SW480 (cell line): ENCODE measurements at regions not wholly inside any gene's neighbourhood (a gene's known extent, or its start where the extent isn't known, plus 50 kb on each side); places are given as distances from the start of the nearest gene placed in this dataset.
"Not testable (repeated sequence)": the region's sequence is repeated elsewhere in the genome, so short reads cannot be mapped to it uniquely, and the experiment has no call there.

Experiments used
- DNase-seq: peaks from one replicate; pipeline ENCODE4 v3.0.0-alpha.2; 2016; ENCODE audit warnings: low spot score

DNA sequence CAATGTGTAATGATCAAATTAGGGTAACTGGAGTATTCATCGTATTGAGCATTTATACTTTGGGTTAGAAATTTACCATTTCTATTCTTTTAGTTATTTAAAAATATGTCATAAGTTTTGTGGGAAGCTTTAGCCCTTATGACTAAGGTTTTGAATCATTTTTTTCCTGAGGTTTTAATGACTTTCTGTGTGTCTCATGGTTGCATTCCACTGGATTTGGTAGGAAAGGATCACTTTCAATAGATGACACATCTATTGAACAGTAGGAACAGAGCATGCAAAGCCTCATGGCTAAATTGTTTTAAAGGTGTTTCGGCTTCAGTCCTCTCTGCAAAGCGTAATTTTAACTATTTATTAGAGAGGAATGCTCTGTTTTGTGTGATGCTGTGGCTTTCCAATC, 512.4 kb upstream of the CHD1 start:
- DNase-seq = no peak

DNA sequence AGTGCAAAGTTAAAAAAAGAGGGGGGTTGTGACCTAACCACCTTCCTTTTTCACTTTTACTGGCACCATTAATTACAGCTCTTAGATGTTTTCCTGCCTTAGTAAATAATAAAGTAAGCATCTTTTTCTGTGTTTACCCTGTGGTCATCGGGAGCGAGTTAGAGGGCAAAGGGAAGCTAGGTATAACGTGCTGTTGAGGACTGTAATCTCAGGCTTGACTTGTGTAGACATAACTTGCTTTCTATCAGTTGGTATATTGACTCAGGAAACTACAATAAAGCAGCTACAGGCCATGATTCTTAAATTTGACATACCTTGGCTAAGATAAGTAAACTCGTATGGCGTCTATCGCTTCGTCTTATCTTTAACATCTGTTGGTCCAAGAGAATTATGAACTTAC, 509.8 kb upstream of the CHD1 start:
- DNase-seq = no peak

DNA sequence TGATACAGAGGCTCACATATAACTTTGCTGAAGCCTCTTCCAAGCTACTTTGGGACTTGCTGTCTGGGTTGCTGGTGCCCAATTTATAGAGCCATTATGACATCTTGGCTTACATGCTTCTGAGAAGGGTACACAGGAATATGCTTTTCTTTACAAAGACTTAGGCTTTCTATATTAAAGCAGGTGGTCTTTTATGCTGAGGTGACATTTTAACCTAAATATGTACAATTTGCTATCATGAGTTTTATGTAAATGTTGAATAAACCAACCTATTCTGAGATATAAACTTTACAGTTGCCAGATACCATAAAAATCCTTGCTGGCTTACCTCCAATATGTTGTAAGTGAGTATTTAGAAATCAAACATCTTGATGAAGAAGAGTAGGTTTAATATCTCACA, 509.2 kb upstream of the CHD1 start:
- no peak for DNase-seq

DNA sequence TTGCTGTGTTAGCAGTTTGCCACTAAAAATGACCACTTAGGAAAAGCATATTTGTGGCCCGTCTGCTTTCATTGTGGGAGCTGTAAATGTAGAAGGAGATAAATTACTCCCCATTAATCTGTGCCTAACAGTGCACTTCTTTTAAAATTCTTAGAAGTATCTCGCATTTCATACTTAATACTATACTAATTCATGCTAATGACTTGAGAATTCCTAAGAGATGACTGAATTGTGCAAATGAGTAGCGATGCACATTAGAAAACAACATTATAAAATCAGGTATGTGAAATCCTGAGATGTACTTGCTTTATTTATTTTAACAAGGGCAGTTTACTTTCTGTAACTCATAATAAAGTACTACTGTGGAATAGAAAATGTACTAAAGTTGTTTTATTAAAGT, 494.6 kb upstream of the CHD1 start:
- not testable (repeated sequence) for DNase-seq

DNA sequence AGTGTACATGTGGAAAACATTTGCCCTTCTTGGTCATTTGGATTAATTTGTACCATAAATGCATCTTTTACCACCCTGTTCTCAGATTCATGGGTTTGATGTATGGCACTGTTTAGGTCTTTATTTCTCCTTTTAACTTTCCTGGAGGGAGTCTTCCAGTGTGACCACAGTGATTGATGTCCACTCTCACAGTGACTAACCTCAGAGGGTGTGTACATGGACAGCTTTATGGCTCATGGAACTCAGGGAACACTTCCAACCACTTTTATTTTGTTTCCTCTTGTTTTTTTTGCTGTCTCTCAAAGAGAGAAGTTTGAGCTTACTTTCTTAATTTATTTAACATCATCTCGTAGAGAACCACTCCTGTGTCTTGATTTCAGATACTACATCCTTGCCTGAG, 489.8 kb upstream of the CHD1 start:
- not testable (repeated sequence) for DNase-seq

DNA sequence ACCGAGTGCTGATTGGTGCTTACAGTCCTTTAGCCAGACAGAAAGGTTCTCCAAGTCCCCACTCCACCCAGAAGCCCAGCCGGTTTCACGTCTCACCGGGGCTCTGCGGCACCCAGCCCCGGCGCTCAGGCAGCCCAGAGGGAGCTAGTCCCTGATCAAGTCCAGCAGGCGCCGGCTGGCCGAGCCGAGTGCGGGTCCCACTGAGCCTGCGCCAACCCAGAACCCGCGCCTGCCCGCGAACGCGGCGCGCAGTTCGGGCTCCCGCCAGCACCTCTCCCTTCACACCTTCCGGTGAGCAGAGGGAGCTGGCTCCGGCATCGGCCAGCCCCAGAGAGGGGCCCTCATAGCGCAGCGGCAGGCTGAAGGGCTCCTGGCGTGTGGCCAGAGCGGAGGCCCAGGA, 481.6 kb upstream of the CHD1 start:
- DNase-seq = not testable (repeated sequence)

DNA sequence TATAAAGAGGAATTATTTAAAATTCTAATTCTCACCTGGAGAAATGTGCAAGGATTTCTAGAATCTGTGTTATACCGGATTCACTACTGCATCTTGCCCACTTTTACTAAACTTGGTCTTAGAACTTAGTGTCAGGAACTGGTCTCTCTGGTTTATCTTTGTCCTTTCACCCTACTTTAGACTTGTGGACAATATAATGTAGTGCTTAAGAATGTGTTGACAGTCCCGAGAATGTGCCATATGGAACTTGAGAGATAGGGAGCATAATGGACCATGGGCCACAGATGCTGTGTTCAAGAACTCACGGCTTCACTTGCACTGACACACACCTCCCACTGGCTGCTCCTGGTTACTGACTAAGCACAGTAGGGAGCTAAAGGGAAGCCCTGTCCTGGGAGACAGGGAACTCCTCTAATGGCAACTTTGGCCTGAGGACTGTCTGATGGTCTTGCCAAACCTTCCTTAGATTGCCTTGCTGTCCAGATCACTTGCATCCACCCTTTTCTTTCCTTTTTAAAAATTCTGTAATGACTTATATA, 476.0 kb upstream of the CHD1 start:
- DNase-seq = not testable (repeated sequence)

DNA sequence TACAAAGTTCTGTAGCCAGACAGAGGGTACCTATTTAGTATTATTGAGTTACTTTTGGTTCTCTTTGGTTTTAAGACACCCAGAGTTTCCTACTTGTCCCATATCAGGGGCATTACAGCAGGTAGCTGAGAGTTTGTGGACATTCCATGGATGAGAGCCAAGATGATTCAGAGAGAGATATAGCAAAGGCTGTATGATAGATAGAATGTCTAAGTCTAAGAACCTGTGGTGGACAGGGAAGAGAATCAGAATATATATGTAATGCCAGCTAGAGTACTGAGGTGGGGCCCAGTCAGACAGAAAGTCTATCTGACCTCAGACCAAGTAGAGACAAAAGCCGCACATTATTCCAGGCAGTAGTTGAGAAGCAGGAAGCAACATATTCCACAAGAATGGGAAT, 471.8 kb upstream of the CHD1 start:
- DNase-seq = not testable (repeated sequence)

DNA sequence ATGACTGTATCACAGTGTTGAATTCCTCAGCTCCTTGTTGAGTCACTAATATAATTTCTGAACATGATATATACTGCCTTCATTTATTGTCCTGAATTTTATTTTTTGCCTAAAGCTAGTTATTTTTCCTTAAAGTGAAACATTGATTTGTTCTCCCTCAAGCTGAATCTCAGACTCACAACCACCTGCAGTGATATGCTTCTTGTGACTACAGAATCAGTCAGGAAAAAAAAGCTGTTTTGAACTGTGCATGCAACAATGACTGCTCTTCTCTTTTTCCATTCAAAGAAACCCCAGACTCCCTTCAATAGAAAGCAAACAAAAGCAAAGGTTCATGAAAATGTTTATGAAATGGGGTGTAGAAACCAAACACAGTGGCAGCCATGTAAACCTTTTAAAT, 470.2 kb upstream of the CHD1 start:
- no peak for DNase-seq

DNA sequence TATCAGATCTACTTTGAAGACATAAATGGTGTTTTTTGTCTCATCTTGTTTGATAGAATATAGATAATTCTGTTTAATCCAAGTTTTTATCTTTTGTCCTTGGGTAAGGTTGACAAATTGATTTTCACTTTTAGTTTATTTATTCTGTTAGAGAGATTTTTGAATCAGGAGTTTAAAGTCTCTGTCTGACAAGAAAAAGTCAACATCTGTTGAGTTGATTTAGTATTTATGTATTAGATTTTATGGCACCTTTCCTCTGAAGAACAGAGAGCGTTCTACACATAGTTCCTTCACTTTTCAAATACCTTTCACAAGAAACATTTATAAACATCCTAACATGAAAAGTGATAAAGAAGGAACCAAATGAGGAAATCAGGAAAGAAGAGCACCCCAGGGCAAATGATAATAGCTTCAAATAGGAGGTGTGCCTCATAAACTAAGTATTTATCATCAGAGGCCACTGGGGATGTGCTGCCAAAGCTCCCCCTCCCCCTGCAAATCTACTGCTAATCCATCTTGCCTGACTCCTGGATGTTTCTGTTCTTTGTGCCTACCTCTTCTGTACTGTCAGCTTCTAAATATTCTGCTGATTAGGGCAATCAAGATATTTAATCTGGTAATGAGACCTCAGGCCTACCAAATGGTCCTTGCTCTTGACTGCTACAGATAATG, 457.7 kb upstream of the CHD1 start:
- DNase-seq = no peak

DNA sequence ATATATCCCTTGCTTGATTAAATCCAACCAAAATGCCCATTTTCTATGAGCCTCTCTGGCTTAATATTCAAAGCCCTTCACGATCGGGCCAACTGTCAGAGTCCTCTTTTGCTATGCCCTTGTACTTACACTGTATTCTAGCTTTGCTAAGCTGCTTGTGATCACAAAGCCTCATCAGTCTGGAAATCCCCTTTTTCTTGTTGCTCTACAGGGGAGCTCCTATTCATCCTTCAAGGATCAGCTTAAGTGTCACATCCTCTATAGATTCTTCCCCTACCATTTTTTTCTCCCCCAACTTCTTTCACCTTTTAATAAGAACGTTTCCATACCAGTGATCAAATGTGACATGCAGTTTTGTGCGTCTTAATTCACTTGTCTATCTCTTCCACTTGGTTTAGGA, 450.4 kb upstream of the CHD1 start:
- DNase-seq = no peak

DNA sequence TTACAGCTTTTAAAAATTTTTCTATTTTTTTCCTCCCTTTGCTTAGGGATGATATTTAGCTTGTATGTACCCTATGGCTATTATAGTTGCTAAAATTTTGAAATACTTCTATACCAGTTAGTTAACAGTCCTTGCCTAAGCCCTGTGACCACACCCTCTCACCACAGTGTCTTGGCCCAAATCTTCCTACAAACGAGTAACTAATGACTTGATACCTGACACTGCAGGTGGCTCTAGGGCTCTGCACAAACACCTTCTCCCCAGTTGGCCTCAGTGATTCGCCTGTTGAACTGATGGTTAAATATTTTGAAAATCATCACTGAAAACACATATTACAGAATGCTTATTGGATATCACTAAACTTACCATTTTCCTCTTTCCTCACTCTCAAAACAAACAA, 449.6 kb upstream of the CHD1 start:
- no peak for DNase-seq

DNA sequence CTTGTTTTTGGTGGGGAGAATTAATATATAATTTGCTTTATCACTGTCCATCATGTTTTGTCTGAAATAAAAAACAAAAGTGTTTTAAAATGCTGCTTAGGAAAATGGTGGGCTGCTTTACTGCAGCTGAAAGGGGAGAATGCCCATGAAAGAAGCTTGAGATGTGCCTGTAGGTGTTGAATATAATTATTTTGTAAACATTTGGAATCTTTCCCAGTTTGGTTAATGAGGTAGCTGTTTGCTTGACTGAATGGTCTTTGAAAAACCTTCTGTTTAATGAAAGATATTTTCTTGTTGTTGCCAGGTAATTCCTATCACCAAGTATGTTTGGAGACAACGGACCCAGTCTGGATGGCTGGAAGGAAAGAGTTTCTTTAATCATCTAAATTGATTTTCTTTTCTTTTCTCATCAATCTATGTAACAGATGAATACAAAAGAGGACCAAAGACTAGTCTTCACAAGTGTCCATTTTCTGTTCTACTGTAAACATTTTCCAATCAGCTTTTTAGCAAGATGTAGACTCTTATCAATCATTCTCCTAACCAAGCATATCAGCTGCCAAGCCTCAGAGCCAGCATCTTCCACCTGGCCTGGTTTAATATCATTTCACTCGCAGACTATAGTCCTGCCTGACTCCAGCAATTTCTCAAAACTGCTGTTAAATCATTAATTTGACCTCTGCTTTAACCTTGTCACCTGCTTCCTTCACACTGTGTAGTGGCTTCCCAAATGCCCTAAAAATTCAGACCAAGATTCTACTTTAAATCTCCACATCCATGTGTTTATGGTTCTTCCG, 441.2 kb upstream of the CHD1 start:
- no peak for DNase-seq

DNA sequence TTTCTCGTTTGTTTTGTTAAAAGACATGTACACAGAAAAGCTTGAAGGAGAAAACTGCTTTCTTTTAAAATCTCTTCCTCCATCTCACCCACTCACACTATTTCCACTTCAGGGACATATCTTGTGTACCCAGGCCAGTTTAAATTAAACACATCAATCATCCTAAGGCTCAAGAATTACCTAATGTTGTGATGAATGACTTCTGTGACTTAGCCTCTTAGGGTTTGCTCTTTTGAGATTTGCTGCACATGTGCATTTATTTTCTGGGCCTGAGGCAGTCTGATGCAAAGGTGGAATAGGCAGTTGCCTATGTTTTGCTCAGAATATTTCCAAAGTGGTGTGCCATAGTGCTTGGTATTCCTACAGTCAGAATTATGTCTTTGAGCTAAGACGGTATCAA, 439.9 kb upstream of the CHD1 start:
- no peak for DNase-seq

DNA sequence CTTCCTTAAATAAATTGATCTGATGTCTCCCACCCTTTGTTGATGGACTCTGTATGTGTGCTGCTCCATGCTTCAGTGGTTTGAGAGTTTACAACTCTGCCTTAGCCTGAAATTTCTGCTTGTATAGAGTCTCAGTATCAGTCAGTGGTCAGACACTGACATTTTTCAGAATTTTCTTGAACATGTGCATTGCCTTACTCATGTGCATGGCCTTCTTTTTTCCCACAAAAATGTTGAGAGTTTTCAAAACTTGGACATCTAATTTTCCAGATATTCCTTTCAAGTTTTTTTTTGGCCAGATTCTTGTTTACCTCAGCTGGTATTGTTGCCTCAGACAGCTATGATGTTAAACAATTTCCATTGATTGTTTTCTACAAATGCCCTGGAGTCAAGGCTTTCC, 427.1 kb upstream of the CHD1 start:
- DNase-seq = no peak

DNA sequence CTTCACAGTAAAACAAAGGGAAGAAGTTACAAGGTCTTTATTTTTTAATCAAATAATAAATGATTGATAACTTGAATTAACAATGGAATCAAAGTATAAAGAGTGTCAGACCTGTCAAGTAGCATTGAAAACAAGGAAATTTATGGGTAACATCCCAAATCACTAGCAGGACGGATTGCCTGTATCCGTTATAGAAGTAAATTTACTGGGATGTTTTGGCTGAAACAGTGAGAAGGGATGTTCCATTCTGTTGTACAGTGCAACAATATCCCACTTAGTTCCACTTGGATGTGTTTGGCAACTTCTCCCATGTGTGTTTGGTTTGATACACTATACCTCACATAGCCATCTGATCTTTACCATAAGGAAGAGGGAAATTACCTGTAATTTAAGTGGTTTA, 421.0 kb upstream of the CHD1 start:
- DNase-seq = no peak

DNA sequence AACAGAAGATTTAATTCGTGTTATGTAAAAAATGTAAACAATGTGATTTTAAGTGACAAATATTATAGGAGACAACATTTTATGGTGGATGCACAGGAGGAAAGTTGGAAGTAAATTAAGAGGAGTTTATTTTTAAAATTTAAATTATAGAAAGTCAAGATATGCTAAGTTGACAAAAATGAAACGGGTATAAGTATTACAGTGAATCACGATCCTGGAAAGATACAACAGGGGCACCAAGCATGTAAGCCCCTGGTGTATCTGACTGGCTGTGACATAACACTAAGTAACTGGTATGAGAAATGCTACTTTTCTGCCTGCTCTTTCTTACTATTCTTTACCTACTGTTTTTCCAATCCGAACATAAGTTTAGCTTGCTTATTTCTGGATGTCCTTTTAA, 419.8 kb upstream of the CHD1 start:
- no peak for DNase-seq

DNA sequence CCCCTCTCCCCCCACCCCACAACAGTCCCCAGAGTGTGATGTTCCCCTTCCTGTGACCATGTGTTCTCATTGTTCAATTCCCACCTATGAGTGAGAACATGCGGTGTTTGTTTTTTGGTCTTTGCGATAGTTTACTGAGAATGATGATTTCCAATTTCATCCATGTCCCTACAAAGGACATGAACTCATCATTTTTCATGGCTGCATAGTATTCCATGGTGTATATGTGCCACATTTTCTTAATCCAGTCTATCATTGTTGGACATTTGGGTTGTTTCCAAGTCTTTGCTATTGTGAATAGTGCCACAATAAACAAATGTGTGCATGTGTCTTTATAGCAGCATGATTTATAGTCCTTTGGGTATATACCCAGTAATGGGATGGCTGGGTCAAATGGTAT, 411.0 kb upstream of the CHD1 start:
- DNase-seq = not testable (repeated sequence)

DNA sequence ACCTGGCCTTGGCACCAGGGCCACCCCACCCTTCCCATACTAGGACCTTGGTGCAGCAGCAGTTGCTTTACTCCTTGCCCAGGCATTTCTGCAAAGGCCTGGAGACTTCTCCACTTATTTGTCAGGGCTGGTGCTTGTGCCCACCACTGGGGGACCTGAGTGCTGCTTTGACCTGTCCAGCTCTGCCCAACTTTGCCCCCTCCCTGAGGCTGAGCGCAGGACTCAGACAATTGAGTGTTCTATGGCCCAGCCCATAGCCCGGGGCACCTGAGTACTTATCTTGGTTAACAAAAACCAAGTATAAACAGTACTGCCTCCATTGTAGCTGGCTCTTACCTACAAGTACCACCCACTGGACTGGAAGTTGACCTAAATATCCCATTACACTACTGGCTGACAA, 406.1 kb upstream of the CHD1 start:
- DNase-seq = no peak

DNA sequence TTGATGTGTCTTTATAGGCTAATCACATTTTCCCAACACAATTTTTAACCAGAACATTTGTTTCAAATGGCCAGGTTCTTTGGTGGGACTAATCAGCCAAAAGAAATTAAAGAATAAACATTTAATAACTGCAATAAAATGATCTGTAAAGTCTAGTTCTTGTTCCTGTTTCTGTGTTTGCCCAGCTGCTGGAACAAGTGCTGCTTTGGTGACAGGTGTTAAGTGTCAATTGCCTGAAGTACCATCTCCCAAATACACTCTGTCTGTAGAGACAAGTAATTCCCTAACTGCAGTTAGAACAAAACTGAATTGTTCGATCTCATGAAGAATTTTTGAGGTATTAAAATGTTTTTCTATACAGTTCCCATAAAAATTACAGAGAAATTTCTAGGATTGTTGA, 402.3 kb upstream of the CHD1 start:
- no peak for DNase-seq

DNA sequence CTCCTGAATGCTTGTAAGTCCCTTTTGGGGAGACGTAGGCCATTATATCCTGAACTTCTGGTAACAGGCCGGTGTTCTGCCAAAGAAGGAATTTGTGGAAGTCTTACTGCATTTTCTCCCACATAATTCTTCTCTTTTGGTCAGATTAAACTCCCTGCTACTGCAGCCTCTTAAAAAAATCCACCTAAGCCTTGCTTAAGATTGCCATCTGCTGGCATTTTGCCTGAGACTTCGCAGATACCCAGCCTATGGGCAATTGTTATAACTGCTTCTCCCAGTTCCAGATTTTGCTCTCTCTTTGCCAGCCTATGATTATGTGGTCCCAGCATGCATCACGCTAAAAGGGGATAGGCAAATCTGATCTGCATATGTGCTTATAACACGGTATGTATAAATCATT, 391.6 kb upstream of the CHD1 start:
- DNase-seq = no peak

DNA sequence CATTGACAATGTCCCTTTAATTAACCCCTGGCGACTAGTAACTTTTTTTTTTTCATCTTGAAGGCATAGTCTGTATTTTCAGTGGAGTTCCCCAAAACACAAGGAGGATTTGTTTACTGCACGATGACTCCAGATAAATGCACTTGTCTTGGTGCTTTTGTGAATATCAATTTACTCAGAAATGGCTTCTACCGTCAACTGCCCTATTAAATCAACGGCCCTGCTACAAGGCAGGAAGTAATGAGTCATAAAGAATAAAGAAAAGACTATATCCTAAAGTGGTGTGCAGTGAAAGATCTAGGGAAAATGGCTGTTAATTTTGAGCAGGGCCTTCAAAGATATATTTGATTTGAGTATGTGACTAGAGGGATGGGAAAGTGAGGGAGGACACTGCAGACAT, 388.3 kb upstream of the CHD1 start:
- DNase-seq = no peak

DNA sequence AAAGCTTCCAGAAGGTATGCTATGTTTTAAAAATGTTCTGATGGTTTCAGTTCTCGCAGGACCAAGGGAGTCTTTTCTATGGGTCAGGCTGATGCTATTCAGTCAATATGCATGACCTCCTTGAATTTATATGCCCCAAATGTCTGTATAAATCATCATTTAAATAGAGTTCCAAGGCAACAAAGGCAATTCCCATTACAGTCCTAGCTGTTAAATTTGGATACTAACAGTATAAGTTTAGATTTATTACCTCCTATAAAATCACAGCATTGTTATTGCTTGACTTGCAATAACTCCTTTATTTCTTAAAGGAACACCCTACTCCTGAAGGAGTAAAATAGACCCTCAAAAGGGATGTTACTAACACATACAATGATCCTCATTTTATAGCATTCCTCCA, 387.7 kb upstream of the CHD1 start:
- DNase-seq = no peak
